Inflammatory macrophage treated with lipopolysaccharide for 1 hour (primary cell): ENCODE measurements at regions not wholly inside any gene's neighbourhood (a gene's known extent, or its start where the extent isn't known, plus 50 kb on each side); places are given as distances from the start of the nearest gene placed in this dataset.
"Not testable (repeated sequence)": the region's sequence is repeated elsewhere in the genome, so short reads cannot be mapped to it uniquely, and the experiment has no call there.

Experiments used
- DNase-seq, 2 donors: peaks; one replicate each; pipeline ENCODE4 v3.0.0-alpha.2; 2020 to 2022

- no peak for DNase-seq
Measured at GRCh38 chr6:6950373-6951145, 157.2 kb upstream of the RREB1 start.

- DNase-seq, result no peak
Measured at GRCh38 chr6:6951355-6951754, 156.4 kb upstream of the RREB1 start.

GRCh38 chr6:6952484-6952883 is 155.3 kb upstream of the RREB1 start:
- no peak for DNase-seq

GRCh38 chr6:6952927-6953326 is 154.8 kb upstream of the RREB1 start:
- not testable (repeated sequence) for DNase-seq

- no peak for DNase-seq
Measured at GRCh38 chr6:6960571-6961251, 147.1 kb upstream of the RREB1 start.

- DNase-seq, result no peak
Measured at GRCh38 chr6:6962086-6962485, 145.7 kb upstream of the RREB1 start.

- no peak for DNase-seq
Measured at GRCh38 chr6:6962699-6963098, 145.1 kb upstream of the RREB1 start.

- DNase-seq, result not testable (repeated sequence)
Measured at GRCh38 chr6:6963390-6963789, 144.4 kb upstream of the RREB1 start.

GRCh38 chr6:6964675-6965074 is 143.1 kb upstream of the RREB1 start:
- no peak for DNase-seq

- DNase-seq, result no peak
Measured at GRCh38 chr6:6966127-6966526, 141.6 kb upstream of the RREB1 start.

- no peak for DNase-seq
Measured at GRCh38 chr6:6966569-6966968, 141.2 kb upstream of the RREB1 start.

GRCh38 chr6:6968357-6968730 is 139.4 kb upstream of the RREB1 start:
- DNase-seq, result no peak

GRCh38 chr6:6968731-6969552 is 138.8 kb upstream of the RREB1 start:
- DNase-seq, result no peak

- DNase-seq, result no peak
Measured at GRCh38 chr6:6969761-6970223, 138.0 kb upstream of the RREB1 start.

GRCh38 chr6:6970851-6971250 is 136.9 kb upstream of the RREB1 start:
- no peak for DNase-seq

- no peak for DNase-seq
Measured at GRCh38 chr6:6971369-6971768, 136.4 kb upstream of the RREB1 start.

GRCh38 chr6:6972456-6972855 is 135.3 kb upstream of the RREB1 start:
- DNase-seq, result no peak

GRCh38 chr6:6973721-6974120 is 134.0 kb upstream of the RREB1 start:
- no peak for DNase-seq

GRCh38 chr6:6975459-6976111 is 132.2 kb upstream of the RREB1 start:
- DNase-seq, result no peak

- DNase-seq, result no peak
Measured at GRCh38 chr6:6976193-6976592, 131.6 kb upstream of the RREB1 start.

GRCh38 chr6:6978731-6979130 is 129.0 kb upstream of the RREB1 start:
- DNase-seq, result no peak

GRCh38 chr6:6980999-6981597 is 126.7 kb upstream of the RREB1 start:
- no peak for DNase-seq
